NCI-H1436 treated with DMSO at 0.1 percent for 48 hours (cell line): ENCODE measurements at regions not wholly inside any gene's neighbourhood (a gene's known extent, or its start where the extent isn't known, plus 50 kb on each side); places are given as distances from the start of the nearest gene placed in this dataset.
"Not testable (repeated sequence)": the region's sequence is repeated elsewhere in the genome, so short reads cannot be mapped to it uniquely, and the experiment has no call there.

ENCODE experiments used
- DNase-seq: peaks from one replicate; lab custom pipeline; 2025; lab: John Stamatoyannopoulos, UW

GRCh38 chr15:37416103-37416502 is 315.8 kb upstream of the MEIS2 start:
- no peak for DNase-seq

GRCh38 chr15:37425541-37425940 is 325.2 kb upstream of the MEIS2 start:
- no peak for DNase-seq

GRCh38 chr15:37427393-37427792 is 327.0 kb upstream of the MEIS2 start:
- DNase-seq, result not testable (repeated sequence)

- DNase-seq, result no peak
Measured at GRCh38 chr15:37446921-37447320, 346.6 kb upstream of the MEIS2 start.

GRCh38 chr15:37452498-37452897 is 352.1 kb upstream of the MEIS2 start:
- DNase-seq, result no peak

- no peak for DNase-seq
Measured at GRCh38 chr15:37480482-37480881, 380.1 kb upstream of the MEIS2 start.

GRCh38 chr15:37481126-37481525 is 380.8 kb upstream of the MEIS2 start:
- DNase-seq, result no peak

GRCh38 chr15:37483779-37484178 is 383.4 kb upstream of the MEIS2 start:
- DNase-seq, result no peak

- no peak for DNase-seq
Measured at GRCh38 chr15:37485056-37485455, 384.7 kb upstream of the MEIS2 start.

GRCh38 chr15:37490707-37491106 is 390.4 kb upstream of the MEIS2 start:
- no peak for DNase-seq

- DNase-seq, result no peak
Measured at GRCh38 chr15:37516621-37517020, 416.3 kb upstream of the MEIS2 start.

- DNase-seq, result no peak
Measured at GRCh38 chr15:37517191-37517895, 417.0 kb upstream of the MEIS2 start.

GRCh38 chr15:37518436-37518835 is 416.0 kb upstream of the TMCO5A start:
- no peak for DNase-seq

GRCh38 chr15:37520026-37520425 is 414.4 kb upstream of the TMCO5A start:
- DNase-seq, result no peak

- no peak for DNase-seq
Measured at GRCh38 chr15:37520882-37521281, 413.6 kb upstream of the TMCO5A start.

GRCh38 chr15:37524601-37525000 is 409.8 kb upstream of the TMCO5A start:
- DNase-seq, result no peak

GRCh38 chr15:37528432-37528831 is 406.0 kb upstream of the TMCO5A start:
- DNase-seq, result no peak

- DNase-seq, result no peak
Measured at GRCh38 chr15:37536967-37537605, 397.4 kb upstream of the TMCO5A start.

GRCh38 chr15:37537802-37538201 is 396.6 kb upstream of the TMCO5A start:
- DNase-seq, result no peak

GRCh38 chr15:37548116-37548515 is 386.3 kb upstream of the TMCO5A start:
- no peak for DNase-seq

- no peak for DNase-seq
Measured at GRCh38 chr15:37550360-37551024, 383.9 kb upstream of the TMCO5A start.

- no peak for DNase-seq
Measured at GRCh38 chr15:37572401-37572800, 362.0 kb upstream of the TMCO5A start.

- no peak for DNase-seq
Measured at GRCh38 chr15:37574985-37575384, 359.5 kb upstream of the TMCO5A start.
